AG09319 (cell line): ENCODE measurements at regions not wholly inside any gene's neighbourhood (a gene's known extent, or its start where the extent isn't known, plus 50 kb on each side); places are given as distances from the start of the nearest gene placed in this dataset.

Experiments
- DNase-seq: peaks from one replicate; pipeline ENCODE4 v3.0.0-alpha.2; 2010; ENCODE audit warnings: low read depth; ENCODE audit errors: extremely low read depth
- TF ChIP-seq, protein P1 (sequence below): IDR thresholded peaks from 2 replicates; pipeline ENCODE4 v1.5.1; 2011; ENCODE audit warnings: low read depth, mild to moderate bottlenecking, inconsistent platforms, low read length, moderate library complexity

DNA sequence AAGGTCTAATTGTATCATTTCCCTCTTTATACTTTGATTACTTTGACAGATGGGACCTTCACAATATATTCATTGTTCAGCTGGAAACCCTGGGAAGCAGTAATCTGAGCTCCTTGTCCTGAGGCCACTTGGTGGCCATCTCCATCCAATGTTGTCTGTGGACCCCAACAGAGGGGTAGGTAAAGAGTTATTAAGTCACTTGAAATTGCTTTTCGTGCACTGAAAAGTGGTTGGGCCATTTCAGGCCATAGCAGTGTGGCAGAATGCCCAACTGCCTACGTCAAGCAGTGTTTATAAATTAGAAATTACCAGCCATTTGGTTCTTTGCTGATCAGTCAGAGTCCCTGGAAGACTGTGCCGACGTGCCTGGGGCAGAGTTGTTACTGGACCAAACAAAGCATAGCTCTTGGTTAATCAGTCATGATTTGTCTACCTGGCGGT, 308.3 kb upstream of the USP25 start:
- TF ChIP-seq, protein P1, sequence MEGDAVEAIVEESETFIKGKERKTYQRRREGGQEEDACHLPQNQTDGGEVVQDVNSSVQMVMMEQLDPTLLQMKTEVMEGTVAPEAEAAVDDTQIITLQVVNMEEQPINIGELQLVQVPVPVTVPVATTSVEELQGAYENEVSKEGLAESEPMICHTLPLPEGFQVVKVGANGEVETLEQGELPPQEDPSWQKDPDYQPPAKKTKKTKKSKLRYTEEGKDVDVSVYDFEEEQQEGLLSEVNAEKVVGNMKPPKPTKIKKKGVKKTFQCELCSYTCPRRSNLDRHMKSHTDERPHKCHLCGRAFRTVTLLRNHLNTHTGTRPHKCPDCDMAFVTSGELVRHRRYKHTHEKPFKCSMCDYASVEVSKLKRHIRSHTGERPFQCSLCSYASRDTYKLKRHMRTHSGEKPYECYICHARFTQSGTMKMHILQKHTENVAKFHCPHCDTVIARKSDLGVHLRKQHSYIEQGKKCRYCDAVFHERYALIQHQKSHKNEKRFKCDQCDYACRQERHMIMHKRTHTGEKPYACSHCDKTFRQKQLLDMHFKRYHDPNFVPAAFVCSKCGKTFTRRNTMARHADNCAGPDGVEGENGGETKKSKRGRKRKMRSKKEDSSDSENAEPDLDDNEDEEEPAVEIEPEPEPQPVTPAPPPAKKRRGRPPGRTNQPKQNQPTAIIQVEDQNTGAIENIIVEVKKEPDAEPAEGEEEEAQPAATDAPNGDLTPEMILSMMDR, result no peak
- DNase-seq, result no peak

DNA sequence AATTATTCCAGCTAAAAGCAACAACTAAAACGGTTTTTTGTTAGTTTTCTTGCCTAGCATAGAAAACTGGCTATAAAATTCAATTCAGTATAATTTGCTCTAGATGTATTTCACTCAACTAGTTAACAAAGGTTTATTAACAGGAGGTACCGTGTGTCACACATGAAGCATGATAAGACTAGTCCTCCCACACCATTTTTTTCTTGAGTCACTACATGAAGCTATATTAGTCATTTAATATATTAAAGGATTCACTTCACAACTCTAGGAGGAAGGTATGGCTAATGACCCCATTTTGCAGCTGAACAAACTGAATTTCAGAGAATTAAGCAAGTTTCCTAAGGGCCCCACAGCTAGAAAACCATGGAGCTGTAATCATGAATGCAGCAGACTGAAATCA, 307.8 kb upstream of the USP25 start:
- no peak for DNase-seq
- TF ChIP-seq, protein P1, result no peak

DNA sequence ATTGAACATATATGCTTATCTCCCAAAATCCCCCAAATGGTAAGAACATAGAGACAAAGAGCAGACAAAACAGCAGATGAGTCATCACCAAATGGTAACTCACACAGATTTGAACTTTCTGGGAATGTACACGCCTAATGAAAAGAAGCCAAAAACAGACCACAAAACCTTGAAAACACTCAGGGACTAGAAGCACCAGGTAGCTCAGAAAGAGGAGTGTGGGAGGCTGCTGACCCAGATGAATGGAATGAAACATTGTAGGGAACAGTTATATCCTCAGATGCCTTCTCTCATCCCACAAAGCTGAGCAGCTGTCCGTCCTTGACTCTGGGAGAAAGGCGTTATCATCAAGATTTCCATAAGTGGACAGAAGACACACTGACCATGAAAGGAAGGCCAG, 307.0 kb upstream of the USP25 start:
- TF ChIP-seq, protein P1, result no peak
- peak; percentile 0 for DNase-seq

DNA sequence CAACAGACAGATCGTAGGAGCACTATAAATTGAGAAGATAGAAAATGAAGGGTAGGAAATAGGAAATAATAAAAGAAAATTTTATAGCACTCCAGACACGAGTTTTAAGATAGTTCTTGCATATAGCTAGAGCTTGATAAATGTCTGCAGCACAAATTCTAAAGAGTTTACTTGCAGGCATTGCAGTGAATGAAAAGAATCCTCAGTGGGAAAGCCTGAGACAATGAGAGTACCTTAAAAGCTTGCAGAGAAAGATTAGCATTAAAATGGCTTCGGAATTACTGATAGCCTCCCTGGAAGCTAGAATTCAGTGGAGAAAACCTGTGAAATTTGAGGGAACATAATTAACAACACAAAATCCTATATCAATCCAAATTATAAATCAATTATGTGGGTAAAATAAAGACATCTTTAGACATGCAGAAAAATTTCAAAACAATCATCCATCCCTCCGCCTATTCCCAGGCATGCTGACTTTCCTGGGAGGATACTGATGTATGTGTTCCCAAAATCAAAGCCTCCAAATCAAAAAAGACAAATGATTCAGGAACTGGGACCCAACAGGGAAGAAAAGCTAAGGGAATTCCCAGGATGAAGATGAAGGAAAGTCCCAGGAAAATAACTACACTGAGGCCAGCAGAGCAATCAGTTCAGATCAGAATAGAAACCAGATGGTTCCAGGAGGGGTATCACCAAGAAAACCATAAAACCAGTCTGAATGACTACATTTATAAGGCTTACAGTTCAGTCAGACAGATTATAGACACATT, 305.9 kb upstream of the USP25 start:
- TF ChIP-seq, protein P1, result no peak
- no peak for DNase-seq

DNA sequence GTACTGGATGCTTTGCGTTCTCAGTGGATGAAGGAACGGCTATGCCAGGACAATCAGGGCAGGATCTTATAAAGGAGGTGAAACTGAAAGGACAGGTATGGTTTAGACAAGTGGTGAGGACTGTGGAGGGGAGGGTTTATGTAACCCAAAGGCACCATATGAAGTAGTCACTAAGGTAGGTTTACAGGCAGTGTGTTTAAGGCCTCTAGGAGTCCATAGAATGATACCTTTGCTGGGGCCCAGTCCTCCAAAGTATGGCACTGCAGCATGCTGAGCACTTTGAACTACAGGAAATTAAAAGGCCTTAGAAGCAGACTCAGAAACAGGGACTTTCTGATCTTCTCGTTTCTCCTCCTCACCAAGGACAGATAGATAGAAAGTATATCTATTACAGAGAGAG, 304.7 kb upstream of the USP25 start:
- TF ChIP-seq, protein P1, result no peak
- no peak for DNase-seq

DNA sequence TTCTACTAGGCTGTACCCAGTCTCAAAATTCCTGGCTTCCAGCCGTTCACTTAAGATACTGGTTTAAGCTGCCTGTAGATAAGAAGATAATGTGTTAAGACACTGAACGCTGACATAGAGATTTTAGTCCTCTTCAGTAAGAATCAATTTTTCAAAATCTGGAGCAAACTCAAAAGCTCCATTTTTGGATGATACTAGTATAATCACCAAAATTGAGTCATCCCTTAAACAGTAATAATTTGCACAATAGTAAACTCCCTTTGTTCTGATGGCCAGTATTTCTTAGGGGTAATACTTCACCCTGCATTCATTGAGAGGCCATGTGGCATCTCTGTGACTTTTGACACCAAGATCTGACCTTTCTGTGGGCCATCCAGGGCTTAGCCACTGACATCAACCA, 299.8 kb upstream of the USP25 start:
- TF ChIP-seq, protein P1, result no peak
- DNase-seq, result no peak

DNA sequence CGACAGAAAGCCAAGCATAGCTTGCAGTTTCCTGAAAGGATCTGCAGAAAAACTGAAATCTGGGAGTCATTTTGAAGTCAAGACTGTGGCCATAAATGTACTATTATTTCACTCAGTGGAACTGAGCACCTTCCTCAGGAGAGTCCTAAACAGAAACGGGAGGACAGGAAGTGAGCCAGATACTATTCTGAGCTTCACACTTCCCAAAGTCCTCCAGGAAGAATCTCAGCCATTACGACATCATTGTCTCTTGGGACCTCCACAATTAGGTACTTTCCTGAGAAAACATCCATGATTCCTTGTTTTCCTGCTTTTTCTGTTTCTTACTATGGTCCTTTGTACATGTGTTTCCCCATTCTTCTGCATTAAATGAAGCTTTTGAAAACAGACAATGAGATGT, 299.2 kb upstream of the USP25 start:
- TF ChIP-seq, protein P1, result no peak
- no peak for DNase-seq
